CD4-positive, alpha-beta T cell treated with Interleukin-12 subunit alpha and Interleukin-12 subunit beta, for 1 hour (primary cell): ENCODE measurements at regions not wholly inside any gene's neighbourhood (a gene's known extent, or its start where the extent isn't known, plus 50 kb on each side); places are given as distances from the start of the nearest gene placed in this dataset.
"Not testable (repeated sequence)": the region's sequence is repeated elsewhere in the genome, so short reads cannot be mapped to it uniquely, and the experiment has no call there.

Source experiments
- DNase-seq: peaks from one replicate; pipeline ENCODE4 v3.0.0-alpha.2; 2020

GRCh38 chr3:82739390-82739789 lies 977.9 kb upstream of the GBE1 start:
- no peak for DNase-seq

- DNase-seq, result no peak
Measured at GRCh38 chr3:82736696-82737277, 975.3 kb upstream of the GBE1 start.

GRCh38 chr3:82715091-82715856 lies 953.8 kb upstream of the GBE1 start:
- no peak for DNase-seq

GRCh38 chr3:82707035-82707434 lies 945.6 kb upstream of the GBE1 start:
- DNase-seq, result no peak

- DNase-seq, result no peak
Measured at GRCh38 chr3:82685761-82686160, 924.3 kb upstream of the GBE1 start.

- no peak for DNase-seq
Measured at GRCh38 chr3:82676356-82677026, 915.0 kb upstream of the GBE1 start.

GRCh38 chr3:82672966-82673365 lies 911.5 kb upstream of the GBE1 start:
- no peak for DNase-seq

GRCh38 chr3:82671466-82671865 lies 910.0 kb upstream of the GBE1 start:
- DNase-seq, result no peak

GRCh38 chr3:82654708-82655107 lies 893.3 kb upstream of the GBE1 start:
- no peak for DNase-seq

- DNase-seq, result no peak
Measured at GRCh38 chr3:82643948-82644347, 882.5 kb upstream of the GBE1 start.

GRCh38 chr3:82641701-82642100 lies 880.3 kb upstream of the GBE1 start:
- no peak for DNase-seq

- no peak for DNase-seq
Measured at GRCh38 chr3:82640254-82640653, 878.8 kb upstream of the GBE1 start.

GRCh38 chr3:82637574-82637973 lies 876.1 kb upstream of the GBE1 start:
- no peak for DNase-seq

- no peak for DNase-seq
Measured at GRCh38 chr3:82636177-82636576, 874.7 kb upstream of the GBE1 start.

GRCh38 chr3:82633319-82633718 lies 871.9 kb upstream of the GBE1 start:
- no peak for DNase-seq

- no peak for DNase-seq
Measured at GRCh38 chr3:82629937-82630336, 868.5 kb upstream of the GBE1 start.

GRCh38 chr3:82628385-82629014 lies 867.1 kb upstream of the GBE1 start:
- DNase-seq, result no peak

GRCh38 chr3:82627733-82628132 lies 866.3 kb upstream of the GBE1 start:
- no peak for DNase-seq

GRCh38 chr3:82620744-82621143 lies 859.3 kb upstream of the GBE1 start:
- not testable (repeated sequence) for DNase-seq

- no peak for DNase-seq
Measured at GRCh38 chr3:82618594-82618993, 857.1 kb upstream of the GBE1 start.

- no peak for DNase-seq
Measured at GRCh38 chr3:82610236-82610635, 848.8 kb upstream of the GBE1 start.

GRCh38 chr3:82607391-82607790 lies 845.9 kb upstream of the GBE1 start:
- no peak for DNase-seq

GRCh38 chr3:82596805-82597204 lies 835.4 kb upstream of the GBE1 start:
- DNase-seq, result no peak

- no peak for DNase-seq
Measured at GRCh38 chr3:82595530-82595929, 834.1 kb upstream of the GBE1 start.
